HG03175 (cell line): ENCODE measurements at regions not wholly inside any gene's neighbourhood (a gene's known extent, or its start where the extent isn't known, plus 50 kb on each side); places are given as distances from the start of the nearest gene placed in this dataset.

Experiments used
- ATAC-seq: cut with Tn5 transposase; IDR thresholded peaks from one replicate; pipeline ENCODE4 v1.9.1; 2021; ENCODE audit warnings: mild to moderate bottlenecking, moderate library complexity; ENCODE audit not compliant: unreplicated experiment

DNA sequence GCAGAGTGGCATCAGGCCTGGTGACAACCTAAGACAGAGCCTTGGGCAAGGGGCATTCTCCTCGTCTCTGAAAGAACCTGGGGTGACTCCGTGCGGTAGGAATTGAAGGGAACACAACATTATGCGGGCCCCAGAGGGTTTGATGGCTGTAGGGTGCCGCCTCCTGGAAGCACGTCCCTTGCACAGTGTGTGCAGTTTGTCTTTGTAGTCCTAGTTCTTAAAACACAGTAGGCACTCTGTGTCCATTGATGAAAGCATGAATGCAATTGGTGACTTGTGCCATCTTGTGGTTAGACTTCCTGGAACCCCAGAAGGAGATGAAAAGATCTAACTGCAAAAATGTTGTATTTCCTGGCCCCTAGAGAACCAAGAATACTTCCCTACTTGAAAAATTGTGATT lies 279.8 kb downstream of the UTP18 start:
- no peak for ATAC-seq

DNA sequence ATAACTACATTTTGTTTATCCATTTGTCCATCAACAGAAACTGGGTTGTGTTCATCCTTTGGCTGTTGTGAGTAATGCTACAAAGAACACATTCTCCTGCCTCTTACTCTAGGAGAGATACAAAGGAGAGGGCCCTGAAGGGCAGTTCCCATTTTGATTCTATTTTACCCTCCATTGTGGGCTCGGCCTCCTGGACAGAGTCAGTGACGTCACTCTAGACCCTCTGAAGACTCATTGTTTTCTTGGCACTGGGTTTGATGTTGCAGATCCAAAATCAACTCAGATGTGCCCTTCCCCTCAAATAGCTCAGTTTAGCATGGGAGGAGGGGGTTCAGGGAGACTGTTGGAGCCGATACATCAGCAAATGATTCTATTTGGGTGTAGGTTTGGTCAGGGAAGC lies 280.9 kb downstream of the UTP18 start:
- no peak for ATAC-seq

GRCh38 chr17:51546114-51546513 lies 285.8 kb downstream of the UTP18 start:
- no peak for ATAC-seq

- no peak for ATAC-seq
These were observed 287.8 kb downstream of the UTP18 start for GRCh38 chr17:51548125-51548524.

GRCh38 chr17:51555153-51555552 lies 294.8 kb downstream of the UTP18 start:
- no peak for ATAC-seq

DNA sequence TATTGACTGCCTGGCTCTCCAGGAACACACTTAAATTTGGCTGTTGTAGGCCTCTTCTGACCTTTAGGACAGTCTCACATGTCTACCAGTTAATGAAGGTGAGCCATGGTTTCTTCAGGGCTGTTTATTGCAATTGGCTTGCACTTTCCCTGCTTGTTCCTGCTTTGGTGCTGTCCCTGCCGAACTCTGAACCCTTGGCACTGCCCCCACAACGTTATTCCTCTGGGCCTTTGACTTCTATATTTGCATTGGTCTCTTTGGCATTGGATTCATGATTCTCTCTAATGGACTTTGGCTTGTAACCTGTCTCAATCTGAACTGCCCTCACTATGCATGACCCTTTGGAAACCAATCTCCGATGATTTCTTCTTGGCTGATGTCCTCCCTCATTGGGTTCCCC lies 299.4 kb downstream of the UTP18 start:
- ATAC-seq: no peak

GRCh38 chr17:51560398-51560797 lies 300.1 kb downstream of the UTP18 start:
- no peak for ATAC-seq

- no peak for ATAC-seq
These were observed 303.6 kb downstream of the UTP18 start for GRCh38 chr17:51563961-51564360.

GRCh38 chr17:51572115-51572514 lies 311.8 kb downstream of the UTP18 start:
- ATAC-seq: no peak
